Astrocyte (in vitro differentiated cells and primary cell): ENCODE measurements at regions not wholly inside any gene's neighbourhood (a gene's known extent, or its start where the extent isn't known, plus 50 kb on each side); places are given as distances from the start of the nearest gene placed in this dataset.
A peak's percentile ranks its signal among the peaks of the same experiment; 100 is the strongest.

Experiments
- DNase-seq: peaks from one replicate; pipeline ENCODE4 v3.0.0-alpha.2; 2010; ENCODE audit warnings: low read depth
- FAIRE-seq: peaks from 2 replicates; lab custom pipeline; 2011; peaks lifted over from hg19 to GRCh38; lab: Jason Lieb, UNC
- H2AFZ ChIP-seq: 2 replicates; pipeline ENCODE4 v1.6.0; 2012; ENCODE audit warnings: low read depth, low read length, inconsistent platforms
- H3K27ac ChIP-seq: 2 replicates; pipeline ENCODE4 v1.5.1; 2011; ENCODE audit warnings: low read depth, low read length, inconsistent platforms
- H3K27me3 ChIP-seq: 2 replicates; pipeline ENCODE4 v1.6.0; 2011; ENCODE audit warnings: low read length, inconsistent platforms; ENCODE audit not compliant: insufficient read depth
- H3K36me3 ChIP-seq: 2 replicates; pipeline ENCODE4 v1.5.1; 2011; ENCODE audit warnings: low read length, inconsistent platforms; ENCODE audit not compliant: insufficient read depth
- H3K4me1 ChIP-seq: 2 replicates; pipeline ENCODE4 v1.5.1; 2011; ENCODE audit warnings: low read length, inconsistent platforms; ENCODE audit not compliant: insufficient read depth
- H3K4me2 ChIP-seq: 2 replicates; pipeline ENCODE4 v1.6.0; 2012; ENCODE audit warnings: low read length, inconsistent platforms
- H3K4me3 ChIP-seq: 2 replicates; pipeline ENCODE4 v1.5.1; 2011; ENCODE audit warnings: low read depth, mild to moderate bottlenecking, low read length, inconsistent platforms; ENCODE audit not compliant: insufficient read depth
- H3K79me2 ChIP-seq: 2 replicates; pipeline ENCODE4 v1.6.0; 2012; ENCODE audit warnings: mild to moderate bottlenecking, low read length, inconsistent platforms; ENCODE audit not compliant: insufficient read depth
- H3K9ac ChIP-seq: 2 replicates; pipeline ENCODE4 v1.6.0; 2012; ENCODE audit warnings: mild to moderate bottlenecking, low read length, inconsistent platforms
- H3K9me3 ChIP-seq: 2 replicates; pipeline ENCODE4 v1.5.1; 2012; ENCODE audit warnings: low read depth, mild to moderate bottlenecking, low read length, inconsistent platforms; ENCODE audit not compliant: insufficient read depth
- H4K20me1 ChIP-seq: 2 replicates; pipeline ENCODE4 v1.6.0; 2012; ENCODE audit warnings: low read length, inconsistent platforms; ENCODE audit not compliant: insufficient read depth
- H3K27ac Mint-ChIP-seq: one replicate; pipeline ENCODE4 v1.8.0; 2021; ENCODE audit warnings: mild to moderate bottlenecking, mixed read lengths; ENCODE audit not compliant: unreplicated experiment
- H3K27me3 Mint-ChIP-seq: one replicate; pipeline ENCODE4 v1.8.0; 2021; ENCODE audit warnings: low read depth, mixed read lengths; ENCODE audit not compliant: unreplicated experiment
- H3K36me3 Mint-ChIP-seq: one replicate; pipeline ENCODE4 v1.8.0; 2021; ENCODE audit warnings: low read depth, mixed read lengths; ENCODE audit not compliant: unreplicated experiment
- H3K4me1 Mint-ChIP-seq: one replicate; pipeline ENCODE4 v1.8.0; 2021; ENCODE audit warnings: low read depth, mixed read lengths; ENCODE audit not compliant: unreplicated experiment
- H3K4me3 Mint-ChIP-seq: one replicate; pipeline ENCODE4 v1.8.0; 2021; ENCODE audit warnings: mild to moderate bottlenecking, moderate library complexity, mixed read lengths; ENCODE audit not compliant: unreplicated experiment
- H3K9me3 Mint-ChIP-seq: one replicate; pipeline ENCODE4 v1.8.0; 2021; ENCODE audit warnings: mild to moderate bottlenecking, mixed read lengths; ENCODE audit not compliant: unreplicated experiment
- CTCF ChIP-seq: IDR thresholded peaks from 2 replicates; pipeline ENCODE4 v1.5.1; 2011; ENCODE audit warnings: low read depth, mild to moderate bottlenecking, inconsistent platforms, low read length, moderate library complexity; ENCODE audit not compliant: insufficient read depth
- EZH2 ChIP-seq: IDR thresholded peaks from 2 replicates; pipeline ENCODE4 v1.6.1; 2012; ENCODE audit warnings: mild to moderate bottlenecking, low read length, inconsistent platforms; ENCODE audit not compliant: insufficient read depth

- Histone ChIP-seq H2AFZ (no peak overlapping the region), H3K27me3 (no peaks in the 10 kb centered on the region), H3K79me2 (no peaks in the 10 kb centered on the region), H3K9ac (no peak overlapping the region), H3K9me3 (no peaks in the 10 kb centered on the region), H4K20me1 (no peaks in the 10 kb centered on the region), H3K4me3 (no peak overlapping the region), H3K4me1 (peaks cover 17% of the 10 kb centered on the region), H3K27ac (no peak overlapping the region), H3K36me3 (no peaks in the 10 kb centered on the region), H3K4me2 (peak overlapping the region; percentile 57)
- H3K27me3 Mint-ChIP-seq = no peaks in the 10 kb centered on the region
- DNase-seq (no peak), FAIRE-seq (no peak)
- H3K27ac Mint-ChIP-seq = no peak overlapping the region
- no peaks in the 10 kb centered on the region for H3K36me3 Mint-ChIP-seq
- no peak overlapping the region for H3K4me3 Mint-ChIP-seq
- TF ChIP-seq CTCF (no peak), EZH2 (no peak)
- H3K9me3 Mint-ChIP-seq = no peaks in the 10 kb centered on the region
- H3K4me1 Mint-ChIP-seq = no peaks in the 10 kb centered on the region
Measured at GRCh38 chr9:80158131-80158530, 586.4 kb downstream of the TLE4 start.

- no peaks in the 10 kb centered on the region for H3K9me3 Mint-ChIP-seq
- Histone ChIP-seq H2AFZ (no peak overlapping the region), H3K4me2 (peak overlapping the region; percentile 57), H3K79me2 (no peaks in the 10 kb centered on the region), H3K27ac (no peak overlapping the region), H3K4me3 (no peak overlapping the region), H3K36me3 (no peaks in the 10 kb centered on the region), H3K9ac (no peak overlapping the region), H4K20me1 (no peaks in the 10 kb centered on the region), H3K4me1 (peaks cover 17% of the 10 kb centered on the region), H3K9me3 (no peaks in the 10 kb centered on the region), H3K27me3 (no peaks in the 10 kb centered on the region)
- H3K27ac Mint-ChIP-seq = no peak overlapping the region
- no peak overlapping the region for H3K4me3 Mint-ChIP-seq
- DNase-seq (peak; percentile 82), FAIRE-seq (peak; percentile 47)
- no peak for TF ChIP-seq EZH2
- no peak for TF ChIP-seq CTCF
- H3K4me1 Mint-ChIP-seq = no peaks in the 10 kb centered on the region
- no peaks in the 10 kb centered on the region for H3K27me3 Mint-ChIP-seq
- no peaks in the 10 kb centered on the region for H3K36me3 Mint-ChIP-seq
Measured at GRCh38 chr9:80157561-80157983, 585.8 kb downstream of the TLE4 start.

- H3K9me3 ChIP-seq = no peaks in the 10 kb centered on the region
- DNase-seq (peak; percentile 9), FAIRE-seq (no peak)
- Mint-ChIP-seq H3K27ac (no peak overlapping the region), H3K27me3 (no peaks in the 10 kb centered on the region), H3K36me3 (no peaks in the 10 kb centered on the region), H3K4me1 (no peaks in the 10 kb centered on the region), H3K4me3 (no peak overlapping the region), H3K9me3 (no peaks in the 10 kb centered on the region)
- peaks cover 17% of the 10 kb centered on the region for H3K4me1 ChIP-seq
- H3K4me3 ChIP-seq = no peak overlapping the region
- H2AFZ ChIP-seq = no peak overlapping the region
- H3K4me2 ChIP-seq = peak overlapping the region; percentile 57
- H3K79me2 ChIP-seq = no peaks in the 10 kb centered on the region
- no peaks in the 10 kb centered on the region for H3K36me3 ChIP-seq
- H3K27ac ChIP-seq = no peak overlapping the region
- H4K20me1 ChIP-seq = no peaks in the 10 kb centered on the region
- H3K27me3 ChIP-seq = no peaks in the 10 kb centered on the region
- H3K9ac ChIP-seq = no peak overlapping the region
- TF ChIP-seq CTCF (no peak), EZH2 (no peak)
Measured at GRCh38 chr9:80156756-80157472, 585.1 kb downstream of the TLE4 start.
